HCT116 (cell line): ENCODE measurements at regions not wholly inside any gene's neighbourhood (a gene's known extent, or its start where the extent isn't known, plus 50 kb on each side); places are given as distances from the start of the nearest gene placed in this dataset.

Experiments used
- ATAC-seq: fragments of 200-7000 bp; cut with Tn5 transposase; 2 replicates; pipeline ENCODE4 v1.9.1; 2020; ENCODE audit warnings: mild to moderate bottlenecking, moderate library complexity
- BruUV-seq: library from RNA; stranded (reverse); fragments of 400-500 nt; replicated peaks from 2 replicates; lab custom pipeline; 2021; lab: Mats Ljungman, UMichigan
- CTCF ChIA-PET: fragments of 300-600 bp; sonication (Branson Sonifier 250); formaldehyde crosslinking; loops from one replicate; lab custom pipeline; 2021; ENCODE audit warnings: antibody characterized with exemption; lab: Charles Lee
- POLR2A ChIA-PET: fragments of 300-600, 350-600 bp; sonication (Branson Sonifier 250); formaldehyde crosslinking; loops from one replicate; lab custom pipeline; 2021; ENCODE audit warnings: antibody characterized with exemption; lab: Charles Lee
- RAD21 ChIA-PET, 2 experiments: fragments of 300-600 bp; sonication (Branson Sonifier 250); formaldehyde crosslinking; loops; one replicate each; lab custom pipeline; 2023; ENCODE audit warnings: low total read pairs in 2 of 2; ENCODE audit not compliant: uncharacterized antibody in 2 of 2, unreplicated experiment in 2 of 2, low non-redundant PET in 1 of 2; lab: Charles Lee
- DNase-seq: peaks from one replicate; pipeline ENCODE4 v3.0.0-alpha.2; 2010; ENCODE audit warnings: low read depth, low spot score
- H2AFZ ChIP-seq: fragments of 200-600 bp; shearing (Covaris generic), sonication (generic); 2 replicates; pipeline ENCODE4 v1.6.1; 2017; ENCODE audit warnings: low read depth, mixed run types, mixed read lengths, antibody characterized with exemption, low read length; ENCODE audit not compliant: poor library complexity, severe bottlenecking
- H3K27ac ChIP-seq: 2 replicates; pipeline ENCODE4 v1.5.1; 2012; ENCODE audit warnings: low read depth, low read length
- H3K27me3 ChIP-seq: fragments of 200-600 bp; sonication (generic); 2 replicates; pipeline ENCODE4 v1.6.1; 2016; ENCODE audit warnings: mixed run types, low read length, mixed read lengths; ENCODE audit not compliant: insufficient read depth
- H3K36me3 ChIP-seq, 2 experiments: fragments of 200-500 bp in 1 of 2; fragments of 200-600 bp in 1 of 2; sonication (Bioruptor generic) in 1 of 2; sonication (generic) in 1 of 2; 2 replicates each; pipeline versions ENCODE4 v1.5.1 to v1.6.1; 2014 to 2016; ENCODE audit warnings: low read length in 2 of 2, inconsistent platforms in 1 of 2, mixed read lengths in 1 of 2, mixed run types in 1 of 2; ENCODE audit not compliant: insufficient read depth in 2 of 2, control insufficient read depth in 1 of 2
- H3K4me1 ChIP-seq, 2 experiments: fragments of 200-600 bp in 1 of 2; sonication (generic) in 1 of 2; 2 replicates each; pipeline versions ENCODE4 v1.5.1 to v1.6.1; 2012 to 2017; ENCODE audit warnings: low read length in 2 of 2, inconsistent platforms in 1 of 2, mild to moderate bottlenecking in 1 of 2, mixed read lengths in 1 of 2, mixed run types in 1 of 2, moderate library complexity in 1 of 2; ENCODE audit not compliant: insufficient read depth in 2 of 2, control insufficient read depth in 1 of 2
- H3K4me2 ChIP-seq: fragments of 200-600 bp; sonication (generic); 2 replicates; pipeline ENCODE4 v1.6.1; 2017; ENCODE audit warnings: mixed run types, low read length, mixed read lengths
- H3K4me3 ChIP-seq, 2 experiments: fragments of 200-600 bp in 1 of 2; sonication (generic) in 1 of 2; replicated peaks in 1 of 2; 2 replicates each; pipeline ENCODE4 v1.5.1; 2011 to 2016; ENCODE audit warnings: low read length in 2 of 2, control low read depth in 1 of 2, low read depth in 1 of 2, mild to moderate bottlenecking in 1 of 2, mixed read lengths in 1 of 2, mixed run types in 1 of 2
- H3K79me2 ChIP-seq: fragments of 200-600 bp; sonication (generic); 2 replicates; pipeline ENCODE4 v1.6.1; 2017; ENCODE audit warnings: mild to moderate bottlenecking, mixed run types, low read length, moderate library complexity, mixed read lengths; ENCODE audit not compliant: insufficient read depth
- H3K9ac ChIP-seq: fragments of 200-600 bp; sonication (generic); 2 replicates; pipeline ENCODE4 v1.6.1; 2016; ENCODE audit warnings: low read length, mixed read lengths
- H3K9me2 ChIP-seq: fragments of 200-600 bp; sonication (generic), shearing (Covaris generic); 2 replicates; pipeline ENCODE4 v1.6.1; 2017; ENCODE audit warnings: mixed run types, mild to moderate bottlenecking, moderate library complexity; ENCODE audit not compliant: insufficient read depth
- H3K9me3 ChIP-seq, 2 experiments: fragments of 200-500 bp in 1 of 2; fragments of 200-600 bp in 1 of 2; sonication (Bioruptor generic) in 1 of 2; sonication (generic) in 1 of 2; 2 replicates each; pipeline ENCODE4 v1.6.1; 2014 to 2017; ENCODE audit warnings: low read length in 2 of 2, mixed read lengths in 2 of 2, inconsistent platforms in 1 of 2, low read depth in 1 of 2, mild to moderate bottlenecking in 1 of 2, mixed run types in 1 of 2, moderate library complexity in 1 of 2; ENCODE audit not compliant: control insufficient read depth in 1 of 2, insufficient read depth in 1 of 2
- H4K20me1 ChIP-seq: fragments of 200-600 bp; sonication (generic), shearing (Covaris generic); 2 replicates; pipeline ENCODE4 v1.6.1; 2017; ENCODE audit warnings: mixed run types, mild to moderate bottlenecking, moderate library complexity; ENCODE audit not compliant: insufficient read depth
- CEBPB ChIP-seq: IDR thresholded peaks from 2 replicates; pipeline ENCODE4 v1.6.1; 2012; ENCODE audit warnings: low read depth
- EGR1 ChIP-seq: IDR thresholded peaks from 2 replicates; pipeline ENCODE4 v1.6.1; 2012; ENCODE audit warnings: low read depth
- ELF1 ChIP-seq: IDR thresholded peaks from 2 replicates; pipeline ENCODE4 v1.6.1; 2012; ENCODE audit warnings: low read depth, borderline replicate concordance
- EZH2 ChIP-seq: fragments of 200-600 bp; sonication (generic); IDR thresholded peaks from 2 replicates; pipeline ENCODE4 v1.6.1; 2017; ENCODE audit warnings: antibody characterized with exemption, mixed run types
- EZH2phosphoT487 ChIP-seq: fragments of 200-600 bp; IDR thresholded peaks from 2 replicates; pipeline ENCODE4 v1.6.1; 2018; ENCODE audit warnings: antibody characterized with exemption, borderline replicate concordance
- FOSL1 ChIP-seq: IDR thresholded peaks from 2 replicates; pipeline ENCODE4 v1.6.1; 2012; ENCODE audit warnings: low read depth
- JUND ChIP-seq: IDR thresholded peaks from 2 replicates; pipeline ENCODE4 v1.6.1; 2012
- POLR2A ChIP-seq: IDR thresholded peaks from 2 replicates; pipeline ENCODE4 v1.7.0; 2011; ENCODE audit warnings: borderline replicate concordance; ENCODE audit not compliant: insufficient read depth, insufficient read length; ENCODE audit errors: extremely low read depth
- POLR2AphosphoS5 ChIP-seq: IDR thresholded peaks from 2 replicates; pipeline ENCODE4 v1.6.1; 2011; ENCODE audit warnings: mild to moderate bottlenecking, low read depth, low read length, moderate library complexity
- RAD21 ChIP-seq: IDR thresholded peaks from 2 replicates; pipeline ENCODE4 v1.6.1; 2012; ENCODE audit warnings: low read depth, mild to moderate bottlenecking
- SIN3A ChIP-seq: IDR thresholded peaks from 2 replicates; pipeline ENCODE4 v1.6.1; 2012; ENCODE audit warnings: low read depth
- SP1 ChIP-seq: IDR thresholded peaks from 2 replicates; pipeline ENCODE4 v1.6.1; 2012; ENCODE audit warnings: low read depth
- TCF7L2 ChIP-seq: IDR thresholded peaks from 2 replicates; pipeline ENCODE4 v1.7.0; 2011; ENCODE audit warnings: borderline replicate concordance, inconsistent platforms; ENCODE audit not compliant: insufficient read depth, insufficient read length; ENCODE audit errors: extremely low read depth
- YY1 ChIP-seq: IDR thresholded peaks from 2 replicates; pipeline ENCODE4 v1.6.1; 2011; ENCODE audit warnings: low read length, low read depth, moderate library complexity, mild to moderate bottlenecking; ENCODE audit not compliant: insufficient replicate concordance; ENCODE audit errors: extremely low read depth
- ZFX ChIP-seq: fragments of 450-650 bp; IDR thresholded peaks from 2 replicates; pipeline ENCODE4 v1.6.1; 2017
- ZNF274 ChIP-seq: fragments of 200-500 bp; sonication (Bioruptor generic); IDR thresholded peaks from 2 replicates; pipeline ENCODE4 v1.6.1; 2014; ENCODE audit warnings: mild to moderate bottlenecking, low read depth, low read length, inconsistent platforms
- intact Hi-C: fragments of 100-400 bp; cut with micrococcal nuclease; formaldehyde crosslinking; loops from 2 replicates; pipeline ENCODE4 v1.10.0; 2022
- TF ChIP-seq, protein P1 (sequence below): IDR thresholded peaks from 2 replicates; pipeline ENCODE4 v1.6.1; 2011; ENCODE audit warnings: mild to moderate bottlenecking, low read length, moderate library complexity; ENCODE audit not compliant: insufficient replicate concordance; ENCODE audit errors: extremely low read depth
- TF ChIP-seq, protein P2 (sequence below): IDR thresholded peaks from 2 replicates; pipeline ENCODE4 v1.6.1; 2012
- TF ChIP-seq, protein P3 (sequence below): IDR thresholded peaks from 2 replicates; pipeline ENCODE4 v1.6.1; 2012

DNA sequence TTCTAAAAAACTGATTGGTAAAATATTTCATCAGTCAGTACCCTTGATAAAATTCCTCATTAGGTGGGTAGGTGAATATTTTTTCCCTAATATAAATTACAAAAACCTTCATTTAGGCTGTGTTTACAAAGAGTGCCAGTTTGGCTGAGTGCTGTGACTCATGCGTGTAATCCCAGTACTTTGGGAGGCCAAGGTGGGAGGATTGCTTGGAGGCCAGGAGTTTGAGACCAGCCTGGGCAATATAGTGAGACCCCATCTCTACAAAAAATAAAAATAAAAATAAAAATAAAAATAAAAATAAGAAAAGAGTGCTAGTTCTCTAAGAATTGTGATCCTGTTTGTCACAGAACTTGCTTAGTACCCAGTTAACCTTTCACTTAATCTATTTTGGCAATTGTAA is 398.4 kb upstream of the RGS6 start:
- DNase-seq: no peak
- no peak for ATAC-seq
- ChIA-PET POLR2A (no interaction called here), CTCF (no interaction called here), RAD21 (no interaction called here)
- H3K27ac ChIP-seq: no peak overlapping the region
- H3K9me3 ChIP-seq: no peaks in the 10 kb centered on the region
- H3K27me3 ChIP-seq: no peaks in the 10 kb centered on the region
- no peaks in the 10 kb centered on the region for H3K36me3 ChIP-seq
- no peak overlapping the region for H3K9ac ChIP-seq
- H3K4me2 ChIP-seq: no peak overlapping the region
- no peaks in the 10 kb centered on the region; the same call in 1 of the 2 replicates for H3K79me2 ChIP-seq
- TF ChIP-seq, protein P1, sequence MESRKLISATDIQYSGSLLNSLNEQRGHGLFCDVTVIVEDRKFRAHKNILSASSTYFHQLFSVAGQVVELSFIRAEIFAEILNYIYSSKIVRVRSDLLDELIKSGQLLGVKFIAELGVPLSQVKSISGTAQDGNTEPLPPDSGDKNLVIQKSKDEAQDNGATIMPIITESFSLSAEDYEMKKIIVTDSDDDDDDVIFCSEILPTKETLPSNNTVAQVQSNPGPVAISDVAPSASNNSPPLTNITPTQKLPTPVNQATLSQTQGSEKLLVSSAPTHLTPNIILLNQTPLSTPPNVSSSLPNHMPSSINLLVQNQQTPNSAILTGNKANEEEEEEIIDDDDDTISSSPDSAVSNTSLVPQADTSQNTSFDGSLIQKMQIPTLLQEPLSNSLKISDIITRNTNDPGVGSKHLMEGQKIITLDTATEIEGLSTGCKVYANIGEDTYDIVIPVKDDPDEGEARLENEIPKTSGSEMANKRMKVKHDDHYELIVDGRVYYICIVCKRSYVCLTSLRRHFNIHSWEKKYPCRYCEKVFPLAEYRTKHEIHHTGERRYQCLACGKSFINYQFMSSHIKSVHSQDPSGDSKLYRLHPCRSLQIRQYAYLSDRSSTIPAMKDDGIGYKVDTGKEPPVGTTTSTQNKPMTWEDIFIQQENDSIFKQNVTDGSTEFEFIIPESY: no peak
- TF ChIP-seq EZH2 (no peak), POLR2A (no peak), ZFX (no peak), POLR2AphosphoS5 (no peak), FOSL1 (no peak), ZNF274 (no peak), SP1 (no peak)
- TF ChIP-seq, protein P2, sequence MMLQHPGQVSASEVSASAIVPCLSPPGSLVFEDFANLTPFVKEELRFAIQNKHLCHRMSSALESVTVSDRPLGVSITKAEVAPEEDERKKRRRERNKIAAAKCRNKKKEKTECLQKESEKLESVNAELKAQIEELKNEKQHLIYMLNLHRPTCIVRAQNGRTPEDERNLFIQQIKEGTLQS: no peak
- H2AFZ ChIP-seq: no peak overlapping the region
- H3K4me3 ChIP-seq: no peak overlapping the region
- BruUV-seq: no TSS peak
- intact Hi-C loops: no loop called here
- H4K20me1 ChIP-seq: no peaks in the 10 kb centered on the region
- no peaks in the 10 kb centered on the region for H3K9me2 ChIP-seq
- no peaks in the 10 kb centered on the region for H3K4me1 ChIP-seq

DNA sequence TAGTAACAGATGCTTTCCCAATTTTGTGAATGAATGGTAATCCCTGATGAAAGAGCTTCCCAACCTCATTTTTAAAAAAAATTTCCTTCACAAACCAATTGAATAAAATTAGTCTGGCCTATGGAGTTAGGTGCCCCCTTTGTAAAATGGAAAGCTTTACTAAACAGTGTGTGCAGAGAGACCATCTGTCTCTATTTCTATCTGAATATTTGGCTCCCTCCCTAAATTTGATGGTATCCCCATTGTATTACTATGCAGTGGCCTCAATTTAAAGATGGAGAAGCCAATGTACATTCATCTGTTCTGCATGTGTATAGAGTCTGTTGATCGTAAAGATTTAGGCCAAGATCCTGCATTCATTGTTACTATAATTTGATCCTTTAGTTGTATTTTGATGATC is 397.7 kb upstream of the RGS6 start:
- Histone ChIP-seq H3K9me3 (no peaks in the 10 kb centered on the region), H4K20me1 (no peaks in the 10 kb centered on the region), H3K9me2 (no peaks in the 10 kb centered on the region), H3K4me3 (no peak overlapping the region), H3K4me2 (no peak overlapping the region), H3K4me1 (no peaks in the 10 kb centered on the region), H3K27ac (no peak overlapping the region), H3K36me3 (no peaks in the 10 kb centered on the region), H2AFZ (no peak overlapping the region), H3K79me2 (no peaks in the 10 kb centered on the region; the same call in 1 of the 2 replicates), H3K9ac (no peak overlapping the region), H3K27me3 (no peaks in the 10 kb centered on the region)
- no peak for ATAC-seq
- ChIA-PET RAD21 (no interaction called here), CTCF (no interaction called here), POLR2A (no interaction called here)
- intact Hi-C loops: no loop called here
- BruUV-seq: no TSS peak
- no peak for DNase-seq
- no peak for TF ChIP-seq ZNF274
- TF ChIP-seq ELF1: no peak
- no peak for TF ChIP-seq JUND
- no peak for TF ChIP-seq TCF7L2
- TF ChIP-seq EZH2phosphoT487: no peak
- TF ChIP-seq EGR1: no peak
- TF ChIP-seq FOSL1: no peak
- TF ChIP-seq, protein P3, sequence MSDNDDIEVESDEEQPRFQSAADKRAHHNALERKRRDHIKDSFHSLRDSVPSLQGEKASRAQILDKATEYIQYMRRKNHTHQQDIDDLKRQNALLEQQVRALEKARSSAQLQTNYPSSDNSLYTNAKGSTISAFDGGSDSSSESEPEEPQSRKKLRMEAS: no peak
- TF ChIP-seq, protein P1: no peak
- TF ChIP-seq YY1: no peak
- no peak for TF ChIP-seq SIN3A
- TF ChIP-seq EZH2: no peak
- TF ChIP-seq CEBPB: no peak
- no peak for TF ChIP-seq RAD21
